GM12864 (cell line): ENCODE measurements at regions not wholly inside any gene's neighbourhood (a gene's known extent, or its start where the extent isn't known, plus 50 kb on each side); places are given as distances from the start of the nearest gene placed in this dataset.
"Not testable (repeated sequence)": the region's sequence is repeated elsewhere in the genome, so short reads cannot be mapped to it uniquely, and the experiment has no call there.

ENCODE experiments used
- DNase-seq: peaks from one replicate; pipeline ENCODE4 v3.0.0-alpha.2; 2011; ENCODE audit warnings: low read depth
- H3K4me3 ChIP-seq: 2 replicates; pipeline ENCODE4 v1.5.1; 2011; ENCODE audit warnings: mild to moderate bottlenecking, low read depth, low read length, control low read depth

- not testable (repeated sequence) for DNase-seq, H3K4me3 ChIP-seq
These were observed 70.5 kb upstream of the NBPF11 start for GRCh38 chr1:148222399-148223159.

DNA sequence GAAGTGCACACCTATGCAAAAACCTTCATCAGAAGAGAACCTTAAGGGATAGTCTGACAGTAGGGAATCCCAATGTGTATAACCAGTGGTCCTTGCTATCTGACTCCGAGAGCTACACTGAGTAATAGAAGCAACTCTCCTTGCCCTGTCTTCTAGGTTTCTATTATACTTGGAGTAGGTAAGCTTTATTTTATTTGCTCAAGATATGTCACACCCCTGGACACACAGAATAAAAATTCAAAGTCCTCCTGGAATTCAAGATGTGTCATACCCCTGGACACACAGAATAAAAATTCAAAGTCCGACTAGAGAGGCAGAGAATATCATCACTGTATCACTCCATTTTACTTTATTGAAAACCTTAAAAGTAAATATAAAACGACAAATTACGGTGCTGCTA, 69.5 kb upstream of the NBPF11 start:
- not testable (repeated sequence) for DNase-seq, H3K4me3 ChIP-seq

GRCh38 chr1:148219229-148219628, 67.1 kb upstream of the NBPF11 start:
- not testable (repeated sequence) for DNase-seq, H3K4me3 ChIP-seq

GRCh38 chr1:148211191-148211590, 59.1 kb upstream of the NBPF11 start:
- H3K4me3 ChIP-seq, DNase-seq: not testable (repeated sequence)

GRCh38 chr1:148210624-148211023, 58.5 kb upstream of the NBPF11 start:
- not testable (repeated sequence) for DNase-seq, H3K4me3 ChIP-seq

- not testable (repeated sequence) for DNase-seq, H3K4me3 ChIP-seq
These were observed 58.1 kb upstream of the NBPF11 start for GRCh38 chr1:148210166-148210565.

DNA sequence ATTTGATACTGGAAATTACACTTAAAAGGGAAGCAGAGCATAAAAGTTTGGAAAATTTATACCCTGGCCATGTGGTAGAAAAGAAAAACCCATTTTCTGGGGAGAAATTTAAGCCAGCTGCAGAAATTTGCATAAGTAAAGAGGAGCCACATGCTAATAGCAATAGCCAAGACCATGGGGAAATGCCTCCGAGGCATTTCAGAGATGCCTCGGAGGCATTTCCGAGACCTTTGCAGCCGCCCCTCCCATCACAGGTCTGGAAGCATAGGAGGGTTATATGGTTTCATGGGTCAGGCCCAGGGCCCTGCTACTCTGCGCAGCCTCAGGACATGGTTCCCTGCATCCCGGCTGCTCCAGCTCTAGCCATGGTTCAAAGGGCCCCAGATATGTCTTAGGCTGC, 49.9 kb upstream of the NBPF11 start:
- H3K4me3 ChIP-seq, DNase-seq: not testable (repeated sequence)
